Astrocyte (in vitro differentiated cells and primary cell): ENCODE measurements at regions not wholly inside any gene's neighbourhood (a gene's known extent, or its start where the extent isn't known, plus 50 kb on each side); places are given as distances from the start of the nearest gene placed in this dataset.

ENCODE experiments used
- CTCF ChIP-seq: IDR thresholded peaks from 2 replicates; pipeline ENCODE4 v1.5.1; 2011; ENCODE audit warnings: low read depth, mild to moderate bottlenecking, inconsistent platforms, low read length, moderate library complexity; ENCODE audit not compliant: insufficient read depth
- EZH2 ChIP-seq: IDR thresholded peaks from 2 replicates; pipeline ENCODE4 v1.6.1; 2012; ENCODE audit warnings: mild to moderate bottlenecking, low read length, inconsistent platforms; ENCODE audit not compliant: insufficient read depth

DNA sequence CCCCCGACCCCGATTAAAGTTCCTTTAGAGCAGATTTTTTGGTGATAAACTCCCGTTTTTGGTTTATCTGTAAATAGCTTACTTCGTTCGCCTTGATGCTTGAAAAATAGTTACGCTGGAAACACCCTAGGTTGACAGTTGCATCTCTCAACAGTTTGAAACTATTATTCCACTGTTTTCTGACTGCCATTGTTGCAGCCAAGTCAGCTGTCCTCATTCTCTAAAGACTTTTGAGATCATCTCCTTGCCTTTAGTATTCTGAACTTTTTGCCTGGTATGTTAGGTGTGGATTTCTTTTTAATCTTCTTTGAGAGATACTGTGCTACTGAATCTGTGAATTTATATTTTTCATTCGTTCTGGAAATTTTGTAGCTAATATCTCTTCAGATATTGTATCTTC is 122.7 kb upstream of the NSMCE3 start:
- no peak for TF ChIP-seq CTCF
- TF ChIP-seq EZH2: no peak
